HL-60/S4 treated with phorbol 12-myristate 13-acetate at 8.2 ng/mL for 4 days and 3 days (cell line): ENCODE measurements at regions not wholly inside any gene's neighbourhood (a gene's known extent, or its start where the extent isn't known, plus 50 kb on each side); places are given as distances from the start of the nearest gene placed in this dataset.
"Not testable (repeated sequence)": the region's sequence is repeated elsewhere in the genome, so short reads cannot be mapped to it uniquely, and the experiment has no call there.

Experiments used
- in situ Hi-C: fragments of 300-500 bp; cut with MboI; formaldehyde crosslinking; loops from 2 replicates; pipeline ENCODE4 v1.15.0; 2022; ENCODE audit warnings: low sequenced_read_pairs

- in situ Hi-C loops, result no loop called here
Measured at GRCh38 chr5:104130320-104130719, 567.7 kb upstream of the NUDT12 start.

GRCh38 chr5:104128348-104128747, 565.8 kb upstream of the NUDT12 start:
- in situ Hi-C loops, result no loop called here

DNA sequence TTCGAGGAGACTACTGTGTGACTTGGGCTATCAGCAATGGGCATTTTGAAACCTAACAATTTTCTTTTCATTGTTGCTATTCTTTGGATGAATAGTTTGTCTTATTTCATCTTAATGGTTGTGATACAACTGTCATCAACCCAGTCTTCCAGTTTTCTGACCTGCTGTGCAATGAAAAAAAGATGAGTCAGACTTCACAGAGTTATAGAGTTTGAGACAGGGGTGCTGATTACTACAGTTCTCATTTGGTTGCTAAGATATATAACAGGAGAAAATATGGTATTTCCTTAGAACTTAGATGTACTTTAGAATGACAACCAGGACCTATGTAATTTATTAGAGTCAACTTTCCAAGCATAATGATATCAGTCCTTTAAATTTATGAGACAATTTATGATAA, 564.4 kb upstream of the NUDT12 start:
- in situ Hi-C loops, result no loop called here

DNA sequence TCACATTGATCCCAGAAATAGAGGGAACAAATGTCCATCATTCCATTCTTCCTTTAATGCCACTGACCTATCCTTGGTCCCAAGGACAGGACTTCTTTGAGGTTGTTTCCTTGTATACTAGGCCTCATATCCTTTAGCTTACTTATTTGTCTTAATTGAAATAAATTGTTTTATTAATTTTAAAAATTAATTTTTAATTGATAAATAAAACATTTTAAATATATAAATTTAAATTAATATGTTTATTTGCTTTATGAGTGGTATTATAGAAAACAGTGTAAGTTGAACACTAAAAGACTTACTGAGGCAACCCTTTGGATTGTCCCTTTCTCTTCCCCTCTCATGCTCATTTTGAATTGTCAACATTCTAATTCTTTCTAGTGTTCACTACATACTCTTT, 556.9 kb upstream of the NUDT12 start:
- in situ Hi-C loops, result no loop called here

GRCh38 chr5:104111632-104112031, 549.0 kb upstream of the NUDT12 start:
- in situ Hi-C loops, result no loop called here

GRCh38 chr5:104096451-104096850, 533.9 kb upstream of the NUDT12 start:
- in situ Hi-C loops, result no loop called here

- in situ Hi-C loops, result no loop called here
Measured at GRCh38 chr5:104095527-104095926, 532.9 kb upstream of the NUDT12 start.

DNA sequence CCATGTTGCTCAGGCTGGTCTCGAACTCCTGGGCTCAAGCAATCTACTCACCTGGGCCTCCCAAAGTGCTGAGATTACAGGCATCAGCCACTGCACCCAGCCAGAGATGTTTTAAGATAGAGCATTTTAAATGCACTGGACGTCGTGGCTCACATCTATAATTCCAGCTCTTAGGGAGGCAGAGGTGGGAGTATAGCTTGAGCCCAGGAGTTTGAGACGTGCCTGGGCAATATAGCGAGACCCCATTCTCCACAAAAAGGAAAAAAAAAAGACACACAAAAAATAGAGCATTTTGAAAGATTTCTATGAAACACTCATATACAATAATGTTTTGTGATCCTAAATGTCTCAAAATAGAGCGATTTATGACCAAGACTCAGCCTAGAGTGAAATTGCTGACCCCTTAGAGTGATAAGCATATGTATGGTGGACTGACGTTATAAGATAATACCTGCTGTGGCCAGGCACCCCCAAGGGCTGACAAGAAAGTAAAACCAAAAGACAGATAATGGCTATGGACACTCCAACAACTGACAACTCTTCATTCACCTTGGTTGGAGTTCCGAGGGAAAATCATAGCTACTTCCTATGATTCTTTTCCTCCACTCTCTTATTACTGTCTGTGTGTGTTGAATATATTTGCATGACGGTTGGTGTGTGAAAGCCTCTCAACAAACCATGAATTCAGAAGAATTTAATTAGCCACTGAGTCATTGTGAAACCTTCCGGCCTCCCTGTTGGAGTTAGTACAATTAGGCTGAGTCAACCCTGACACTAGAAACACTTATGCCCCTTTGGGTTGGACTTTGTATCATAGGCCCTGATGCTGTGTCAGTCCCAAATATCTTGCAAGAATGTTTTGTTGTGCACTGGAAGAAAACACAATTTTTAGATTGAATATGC, 526.5 kb upstream of the NUDT12 start:
- in situ Hi-C loops, result no loop called here

- in situ Hi-C loops, result no loop called here
Measured at GRCh38 chr5:104084896-104085295, 522.3 kb upstream of the NUDT12 start.

GRCh38 chr5:104082754-104083153, 520.2 kb upstream of the NUDT12 start:
- in situ Hi-C loops, result no loop called here

DNA sequence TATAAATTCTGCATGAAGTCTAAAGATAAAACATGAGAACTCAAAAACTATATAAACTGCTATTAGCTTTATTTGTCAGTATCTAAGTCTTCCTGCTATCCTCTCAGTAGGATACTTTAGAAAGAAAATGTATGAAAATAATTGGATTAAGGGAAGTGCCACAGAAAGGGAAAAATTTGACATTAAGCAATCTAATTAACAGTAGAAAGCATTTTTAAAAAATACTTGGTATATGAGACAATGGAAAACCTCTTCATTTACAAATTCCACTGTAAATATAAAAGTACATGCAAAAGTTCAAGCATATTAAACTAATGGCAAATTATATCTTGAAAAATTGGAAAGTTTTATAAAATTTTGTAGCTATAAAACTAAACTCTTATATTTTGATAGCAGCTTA, 518.6 kb upstream of the NUDT12 start:
- in situ Hi-C loops, result no loop called here

DNA sequence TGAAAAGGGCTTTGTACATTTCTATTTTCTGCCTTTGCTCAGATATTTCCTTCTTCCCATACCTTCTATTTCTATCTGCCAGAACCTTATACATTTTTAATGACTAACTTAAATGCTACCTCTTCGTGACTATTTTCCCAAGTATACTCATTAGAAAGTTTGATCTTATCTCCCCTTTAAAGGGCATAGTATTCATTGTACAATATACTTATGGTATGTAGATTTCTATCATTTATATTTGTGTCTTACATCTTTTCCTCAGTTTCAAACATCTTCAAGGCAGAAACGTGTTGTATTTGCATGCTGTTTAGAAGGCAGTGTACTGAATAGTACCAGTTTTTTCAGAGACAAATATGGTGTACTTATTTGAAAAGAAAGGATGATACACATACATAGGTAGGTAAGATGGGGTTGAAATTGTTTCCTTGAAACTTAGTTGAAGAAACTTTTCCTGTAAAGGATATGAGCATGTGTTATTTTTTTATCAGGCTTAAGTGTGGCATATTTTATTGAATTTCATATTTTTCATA, 518.1 kb upstream of the NUDT12 start:
- in situ Hi-C loops, result no loop called here

DNA sequence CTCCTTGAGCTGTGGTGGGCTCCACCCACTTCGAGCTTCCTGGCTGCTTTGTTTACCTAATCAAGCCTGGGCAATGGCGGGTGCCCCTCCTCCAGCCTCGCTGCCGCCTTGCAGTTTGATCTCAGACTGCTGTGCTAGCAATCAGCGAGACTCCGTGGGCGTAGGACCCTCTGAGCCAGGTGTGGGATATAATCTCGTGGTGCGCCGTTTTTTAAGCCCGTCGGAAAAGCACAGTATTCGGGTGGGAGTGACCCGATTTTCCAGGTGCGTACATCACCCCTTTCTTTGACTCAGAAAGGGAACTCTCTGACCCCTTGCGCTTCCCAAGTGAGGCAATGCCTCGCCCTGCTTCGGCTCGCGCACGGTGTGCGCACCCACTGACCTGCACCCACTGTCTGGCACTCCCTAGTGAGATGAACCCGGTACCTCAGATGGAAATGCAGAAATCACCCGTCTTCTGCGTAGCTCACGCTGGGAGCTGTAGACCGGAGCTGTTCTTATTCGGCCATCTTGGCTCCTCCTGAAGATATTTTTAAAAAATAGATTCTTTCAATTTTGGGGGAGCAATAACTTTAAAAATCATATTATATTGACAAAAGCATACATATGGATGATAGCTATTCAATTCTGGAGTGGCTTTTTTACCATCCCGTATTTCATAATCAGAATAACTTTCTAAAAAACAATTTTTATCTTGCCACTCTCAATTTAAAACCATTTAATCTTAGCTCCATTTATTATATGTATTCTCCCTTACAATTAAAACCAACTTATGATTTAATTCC, 517.5 kb upstream of the NUDT12 start:
- in situ Hi-C loops, result not testable (repeated sequence)

- in situ Hi-C loops, result no loop called here
Measured at GRCh38 chr5:104071887-104072286, 509.3 kb upstream of the NUDT12 start.

DNA sequence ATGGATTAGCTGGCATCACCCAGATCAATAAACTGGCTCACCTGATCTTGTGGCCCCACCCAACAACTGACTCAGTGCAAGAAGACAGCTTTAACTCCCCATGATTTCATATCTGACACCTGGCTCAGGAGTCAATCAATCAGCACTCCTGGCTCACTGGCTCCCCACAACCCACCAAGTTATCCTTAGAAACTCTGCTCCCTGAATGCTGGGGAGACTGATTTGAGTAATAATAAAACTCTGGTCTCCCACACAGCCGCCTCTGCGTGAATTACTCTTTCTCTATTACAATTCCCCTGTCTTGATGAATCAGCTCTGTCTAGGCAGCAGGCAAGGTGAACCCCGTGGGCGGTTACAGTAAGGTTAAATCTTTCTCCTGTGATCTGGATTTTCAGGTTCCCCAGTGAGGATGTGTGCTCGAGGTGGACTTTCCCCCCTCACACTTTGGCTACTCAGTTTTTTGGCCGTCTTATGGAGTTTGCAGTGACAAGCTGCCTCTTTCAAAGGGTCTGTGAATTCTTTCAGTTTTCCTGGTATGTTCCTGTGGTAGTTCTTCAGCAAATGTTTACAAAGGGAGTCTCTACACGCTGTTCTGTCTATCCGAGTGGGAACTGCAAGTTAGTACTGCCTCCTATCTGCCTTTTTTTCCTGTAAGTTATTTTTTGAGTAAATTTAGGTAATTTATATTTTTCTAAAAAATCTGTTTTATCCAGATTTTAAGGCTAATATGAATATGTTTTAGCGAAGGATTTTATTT, 500.2 kb upstream of the NUDT12 start:
- in situ Hi-C loops, result no loop called here

DNA sequence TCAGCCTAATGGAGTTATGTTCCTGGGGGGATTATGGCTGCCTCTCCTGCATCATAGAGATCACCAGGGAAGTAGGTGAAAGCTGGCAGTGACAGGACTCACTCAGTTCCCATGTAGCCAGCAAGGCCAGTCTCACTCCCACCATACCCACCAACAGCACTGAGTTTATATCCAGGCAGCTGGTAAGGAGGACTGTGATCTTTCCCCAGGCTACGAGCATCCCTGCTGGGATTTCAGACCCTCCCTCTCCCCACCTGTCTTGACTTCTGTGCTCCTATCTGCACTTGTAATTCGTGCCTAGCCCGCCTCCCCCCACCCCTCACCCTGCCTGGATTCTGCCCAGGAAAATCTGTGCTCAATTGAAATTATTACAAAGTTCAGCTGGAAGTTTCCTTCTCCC, 499.1 kb upstream of the NUDT12 start:
- in situ Hi-C loops, result no loop called here

DNA sequence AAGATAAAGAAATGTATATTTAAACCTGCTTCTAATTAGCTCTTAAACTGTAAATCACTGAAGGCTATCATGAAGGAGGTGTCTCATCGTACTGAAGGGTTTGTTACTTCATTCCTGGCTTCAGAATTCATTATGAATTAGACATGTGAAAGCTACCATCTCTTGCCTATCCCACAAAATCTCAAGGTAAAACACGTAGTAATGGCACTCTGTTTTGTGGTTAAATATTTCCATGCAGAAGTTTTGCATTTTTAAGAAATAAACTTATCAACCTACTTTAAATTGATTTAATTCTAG, 490.7 kb upstream of the NUDT12 start:
- in situ Hi-C loops, result no loop called here

DNA sequence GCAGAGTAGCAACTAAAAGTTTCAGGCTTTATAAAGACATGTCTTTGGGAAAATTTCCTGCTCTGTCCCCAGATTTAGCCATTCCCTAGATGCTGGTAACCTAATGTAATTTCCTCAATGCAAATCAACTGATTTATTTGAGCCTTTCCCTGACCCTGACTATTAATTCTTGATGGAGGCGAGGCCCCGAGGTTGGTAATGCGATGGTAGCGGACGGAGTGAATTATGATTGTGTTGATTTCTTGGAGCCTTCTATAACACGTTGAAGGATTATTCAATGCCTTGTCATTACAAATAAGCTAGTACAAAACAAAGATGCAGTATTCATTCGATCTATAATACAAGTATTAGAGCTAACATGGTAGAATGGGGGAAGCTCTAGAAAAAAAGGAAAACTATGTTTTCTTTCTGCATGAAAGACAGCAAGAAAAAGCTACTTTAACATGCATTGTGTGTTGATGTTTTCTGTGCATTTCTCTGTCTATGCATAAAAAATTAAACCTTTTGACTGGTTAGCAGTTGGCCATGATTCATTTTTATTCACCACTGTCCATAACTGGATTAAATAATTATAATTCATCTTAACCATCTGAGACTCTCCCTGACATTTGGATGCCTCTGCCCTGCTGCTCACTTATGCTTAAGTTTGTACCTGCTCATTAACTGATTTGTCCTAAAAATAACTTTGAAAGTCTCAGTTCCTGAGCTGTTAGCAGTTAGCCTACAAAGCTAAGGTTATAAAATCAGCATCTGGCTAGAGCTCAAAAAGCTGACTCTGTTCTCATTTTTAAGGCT, 490.2 kb upstream of the NUDT12 start:
- in situ Hi-C loops, result no loop called here

GRCh38 chr5:104050436-104050835, 487.8 kb upstream of the NUDT12 start:
- in situ Hi-C loops, result no loop called here

DNA sequence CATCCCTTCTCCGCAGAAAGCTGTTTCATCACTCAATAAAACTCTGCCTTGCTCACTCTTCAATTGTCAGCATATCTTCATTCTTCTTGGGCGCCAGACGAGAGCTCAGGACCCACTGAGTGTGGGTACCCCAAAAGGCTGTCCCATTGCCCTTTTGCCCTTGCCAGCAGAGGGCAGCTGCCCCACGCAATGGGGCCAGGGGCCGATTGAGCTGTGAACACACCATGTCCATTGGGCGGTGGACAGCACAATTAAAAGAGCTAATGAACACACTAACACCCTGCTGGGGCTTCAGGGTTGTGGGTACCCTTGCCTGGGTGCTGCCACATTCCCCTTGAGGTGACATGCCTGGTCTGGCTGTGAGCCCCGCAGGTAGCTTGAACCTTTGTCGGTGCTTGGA, 487.2 kb upstream of the NUDT12 start:
- in situ Hi-C loops, result no loop called here

- in situ Hi-C loops, result no loop called here
Measured at GRCh38 chr5:104048231-104048630, 485.6 kb upstream of the NUDT12 start.
